Endothelial cell of hepatic sinusoid (primary cell): ENCODE measurements at regions not wholly inside any gene's neighbourhood (a gene's known extent, or its start where the extent isn't known, plus 50 kb on each side); places are given as distances from the start of the nearest gene placed in this dataset.

ENCODE experiments used
- in situ Hi-C: cut with HindIII; loops from 2 replicates; pipeline ENCODE4 v1.10.0; 2017; ENCODE audit warnings: low sequenced_read_pairs

DNA sequence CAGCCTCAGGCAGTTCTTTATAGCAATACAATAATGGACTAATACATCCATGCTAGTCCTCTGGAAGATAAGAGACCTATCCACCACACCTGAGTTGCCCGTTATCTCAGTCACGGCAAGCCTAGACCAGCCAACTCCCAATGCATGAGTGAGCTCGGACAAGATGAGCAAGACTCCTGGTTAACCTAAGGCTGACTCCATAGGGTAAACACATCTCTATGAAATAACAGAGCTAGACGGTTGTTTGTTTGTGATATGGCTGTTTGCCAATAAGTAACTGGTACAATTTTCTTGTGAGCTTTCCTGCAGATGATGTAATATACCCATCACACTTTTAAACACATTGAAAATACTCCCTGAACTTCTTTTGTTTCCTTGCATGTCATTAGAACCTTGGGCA lies 70.6 kb upstream of the PHACTR1 start:
- in situ Hi-C loops: no loop called here

DNA sequence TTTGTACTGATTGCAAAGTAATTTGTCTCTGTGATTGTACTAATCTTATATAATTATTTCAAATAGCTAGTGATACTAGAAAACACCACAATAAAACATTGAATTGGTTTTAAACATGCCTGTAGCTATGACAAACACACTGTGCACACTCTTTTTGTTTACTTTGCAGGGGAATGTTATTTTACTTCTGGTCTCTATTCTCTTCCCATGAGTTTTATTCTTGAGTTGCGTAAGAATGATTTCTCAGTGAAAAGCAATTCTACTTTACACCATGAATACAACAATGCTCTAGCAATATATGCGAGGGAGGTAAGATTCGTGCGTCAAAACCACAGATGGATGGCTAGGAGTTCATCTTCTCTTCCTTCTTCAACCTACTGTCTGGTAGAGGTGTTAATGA lies 68.4 kb upstream of the PHACTR1 start:
- in situ Hi-C loops: no loop called here

DNA sequence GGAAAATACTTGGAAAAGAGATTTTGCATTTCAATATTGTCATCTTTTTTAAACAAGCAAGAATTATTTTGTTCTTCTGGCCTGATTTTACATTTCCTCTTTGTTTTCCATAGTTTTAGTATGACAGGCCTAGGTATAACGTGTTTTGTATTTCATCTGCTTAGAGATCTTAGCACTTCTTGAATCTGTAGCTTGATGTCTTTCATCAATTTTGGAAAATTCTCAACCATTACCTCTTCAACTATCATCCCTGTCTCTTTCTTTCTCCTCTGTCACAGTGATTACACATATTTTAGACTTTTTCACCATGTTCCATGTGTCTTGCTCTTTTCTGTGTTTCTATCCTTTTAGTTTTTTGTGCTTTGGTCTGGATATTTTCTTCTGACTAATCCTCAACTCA lies 67.2 kb upstream of the PHACTR1 start:
- in situ Hi-C loops: no loop called here

DNA sequence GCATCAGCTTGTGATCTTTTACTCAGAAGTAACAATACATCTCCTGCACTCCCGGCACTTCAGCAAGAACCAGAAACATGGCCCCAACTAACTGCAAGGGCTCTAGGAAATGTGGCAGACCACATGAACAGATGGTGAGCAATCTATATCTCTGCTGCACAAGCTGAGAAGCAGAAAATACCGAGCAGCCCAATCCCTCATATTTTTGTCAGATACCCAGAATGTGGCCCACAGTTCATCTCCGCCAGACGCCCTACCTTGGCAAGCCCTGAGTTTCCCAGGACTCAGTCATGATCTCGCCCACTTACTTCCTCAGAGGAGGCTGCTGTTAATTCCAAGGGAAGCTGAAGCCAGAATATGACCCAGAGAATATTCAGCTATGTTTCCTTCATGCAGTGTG lies 63.1 kb upstream of the PHACTR1 start:
- in situ Hi-C loops: no loop called here

DNA sequence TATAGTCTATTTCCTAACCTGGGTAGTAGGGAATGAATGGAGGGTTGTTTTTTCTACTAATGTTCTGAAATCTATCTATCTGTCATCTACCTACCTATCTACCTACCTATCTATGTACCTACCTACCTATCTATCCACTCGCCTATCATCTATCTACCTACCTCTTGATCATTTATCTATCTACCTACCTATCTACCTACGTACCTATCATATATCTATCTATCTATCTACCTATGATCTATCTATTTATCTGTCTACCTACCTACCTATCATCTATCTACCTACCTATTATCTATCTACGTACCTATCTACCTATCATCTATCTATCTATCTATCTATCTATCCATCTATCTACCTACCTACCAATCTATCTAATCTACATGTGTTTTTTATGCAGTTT lies 62.5 kb upstream of the PHACTR1 start:
- in situ Hi-C loops: no loop called here

DNA sequence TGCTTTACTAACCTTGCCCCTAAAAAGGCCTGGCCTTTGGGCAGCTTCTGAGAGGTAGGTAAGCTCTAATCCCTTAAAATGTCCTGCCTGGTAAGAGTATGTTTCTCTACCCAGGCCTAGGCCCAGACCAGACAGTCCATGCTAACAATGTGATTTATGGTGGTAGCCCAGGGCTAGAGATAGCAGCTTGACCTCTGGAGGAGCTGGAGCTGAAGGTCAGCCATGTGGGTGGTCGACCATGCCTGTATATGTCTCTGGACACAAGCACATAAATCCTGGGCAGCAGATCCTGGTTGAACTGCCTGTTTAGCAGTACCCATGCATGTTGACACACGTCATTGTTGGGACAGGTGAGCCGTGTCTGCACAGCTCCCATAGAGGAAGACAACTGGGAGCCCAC lies 62.1 kb upstream of the PHACTR1 start:
- in situ Hi-C loops: no loop called here

DNA sequence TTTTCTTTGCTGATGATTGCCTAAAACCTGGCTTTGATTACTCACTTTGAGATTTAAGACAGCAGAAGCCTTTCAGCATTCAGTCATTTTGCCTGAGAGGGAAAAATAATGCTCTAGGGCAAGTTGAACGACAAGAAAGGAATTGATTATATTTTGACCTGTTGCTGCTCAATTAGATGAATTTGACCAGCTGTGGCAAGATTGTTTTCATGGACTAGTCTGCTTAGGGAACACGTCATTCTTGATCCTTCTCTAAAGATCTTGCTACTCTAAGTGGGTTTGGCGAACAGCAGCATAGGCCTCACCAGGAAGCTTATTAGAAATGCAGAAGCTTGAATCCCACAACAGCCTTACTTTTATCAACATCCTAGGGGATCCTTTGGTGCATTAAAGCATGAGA lies 59.7 kb upstream of the PHACTR1 start:
- in situ Hi-C loops: no loop called here

DNA sequence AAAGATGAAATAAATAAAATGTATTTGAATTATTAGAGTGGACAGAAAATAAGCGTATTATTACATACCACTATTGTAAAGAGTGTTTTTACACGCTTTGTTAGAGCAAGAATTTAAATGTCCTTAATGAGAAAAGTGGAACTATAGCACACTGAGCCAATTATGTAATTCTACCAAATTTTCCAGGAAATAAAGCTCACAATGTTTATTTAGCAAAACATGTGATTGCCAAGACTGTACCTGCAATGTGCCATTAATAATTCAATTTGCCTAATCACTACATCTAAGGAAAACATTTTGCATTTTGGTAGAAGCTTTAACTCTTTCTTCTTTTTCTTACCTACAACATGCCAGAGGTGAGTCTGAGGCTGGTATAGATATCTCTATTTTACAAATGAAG lies 58.7 kb upstream of the PHACTR1 start:
- in situ Hi-C loops: no loop called here

DNA sequence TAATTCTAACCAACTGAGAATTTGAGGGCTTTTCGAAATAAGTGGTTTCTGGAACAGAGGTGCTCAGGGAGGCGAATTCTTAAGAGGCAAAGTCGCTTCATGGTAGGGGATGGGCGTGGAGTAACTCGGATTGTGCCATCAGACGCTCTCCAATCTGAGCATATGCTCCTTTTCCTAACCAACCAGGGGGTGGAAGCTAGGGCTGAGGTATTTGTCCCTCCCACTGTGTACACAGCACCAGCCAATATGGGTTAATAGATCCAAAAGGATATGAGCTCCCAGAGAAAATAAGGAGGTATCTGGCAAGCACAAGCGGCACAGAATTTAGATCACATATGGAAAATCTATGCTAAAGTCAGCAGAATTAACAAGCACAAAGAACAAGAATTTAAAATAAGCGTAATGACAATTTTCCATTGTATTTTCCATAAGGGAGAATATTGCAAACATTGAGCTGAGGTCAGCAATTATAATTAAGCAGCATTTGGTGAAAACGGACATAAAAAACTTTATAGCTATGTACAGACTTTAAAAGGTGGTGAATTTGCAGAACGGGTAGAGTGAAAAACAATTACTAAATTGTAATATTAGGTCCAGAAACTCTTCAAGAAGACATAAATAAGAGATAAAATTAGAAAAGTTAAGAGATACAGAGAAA lies 55.0 kb upstream of the PHACTR1 start:
- in situ Hi-C loops: no loop called here
